Retinal pigment epithelial cell (primary cell): ENCODE measurements at regions not wholly inside any gene's neighbourhood (a gene's known extent, or its start where the extent isn't known, plus 50 kb on each side); places are given as distances from the start of the nearest gene placed in this dataset.

ENCODE experiments used
- DNase-seq: peaks from one replicate; pipeline ENCODE4 v3.0.0-alpha.2; 2010; ENCODE audit warnings: low read depth
- H3K4me3 ChIP-seq: 2 replicates; pipeline ENCODE4 v1.5.1; 2011; ENCODE audit warnings: mild to moderate bottlenecking, low read length, control low read depth, moderate library complexity
- TF ChIP-seq, protein P1 (sequence below): conservative IDR thresholded peaks from 2 replicates; pipeline ENCODE4 v1.5.1; 2011; ENCODE audit warnings: low read depth, low read length, control low read depth, inconsistent platforms

DNA sequence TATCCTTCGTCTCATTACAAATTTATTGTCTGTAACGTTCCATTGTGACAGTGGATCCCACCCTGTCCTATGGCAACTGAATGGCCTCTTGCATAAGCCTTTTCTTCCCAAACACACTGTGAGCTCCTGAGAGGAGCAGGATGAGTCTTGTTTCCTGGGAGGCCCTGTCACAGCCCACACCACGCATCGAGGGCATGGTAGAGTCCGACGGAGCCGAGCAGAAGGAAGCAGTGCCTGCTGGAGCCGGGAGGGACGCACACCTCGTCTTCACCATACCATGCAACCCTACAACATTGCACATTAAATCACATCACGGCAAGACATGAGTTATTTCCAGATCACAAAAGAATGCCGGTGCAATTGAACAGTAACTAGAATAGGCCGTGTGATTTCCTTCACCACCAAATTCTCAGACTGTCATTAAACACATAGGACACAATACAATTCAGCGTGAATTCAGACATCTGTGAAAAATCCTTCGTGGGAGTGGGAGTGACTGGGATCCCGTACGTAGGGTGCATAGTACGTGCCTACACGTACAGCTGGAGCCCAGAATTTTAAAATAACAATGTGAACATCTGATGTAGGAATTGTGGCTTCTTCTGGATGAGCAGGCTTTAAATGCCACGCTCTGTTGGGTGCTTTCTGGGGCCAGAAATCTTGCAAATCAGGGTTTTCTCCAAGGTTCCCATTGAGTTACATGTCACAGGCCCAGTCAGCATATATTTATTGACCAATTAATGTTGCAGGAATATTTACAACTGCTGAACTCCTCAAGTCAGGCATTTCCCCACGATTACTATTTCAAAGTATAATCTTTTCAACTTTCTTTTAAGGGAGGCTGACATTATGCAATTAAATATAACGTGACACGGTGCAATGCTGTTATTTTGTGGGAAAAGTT, 201.8 kb downstream of the TTLL2 start:
- H3K4me3 ChIP-seq = no peak overlapping the region
- TF ChIP-seq, protein P1, sequence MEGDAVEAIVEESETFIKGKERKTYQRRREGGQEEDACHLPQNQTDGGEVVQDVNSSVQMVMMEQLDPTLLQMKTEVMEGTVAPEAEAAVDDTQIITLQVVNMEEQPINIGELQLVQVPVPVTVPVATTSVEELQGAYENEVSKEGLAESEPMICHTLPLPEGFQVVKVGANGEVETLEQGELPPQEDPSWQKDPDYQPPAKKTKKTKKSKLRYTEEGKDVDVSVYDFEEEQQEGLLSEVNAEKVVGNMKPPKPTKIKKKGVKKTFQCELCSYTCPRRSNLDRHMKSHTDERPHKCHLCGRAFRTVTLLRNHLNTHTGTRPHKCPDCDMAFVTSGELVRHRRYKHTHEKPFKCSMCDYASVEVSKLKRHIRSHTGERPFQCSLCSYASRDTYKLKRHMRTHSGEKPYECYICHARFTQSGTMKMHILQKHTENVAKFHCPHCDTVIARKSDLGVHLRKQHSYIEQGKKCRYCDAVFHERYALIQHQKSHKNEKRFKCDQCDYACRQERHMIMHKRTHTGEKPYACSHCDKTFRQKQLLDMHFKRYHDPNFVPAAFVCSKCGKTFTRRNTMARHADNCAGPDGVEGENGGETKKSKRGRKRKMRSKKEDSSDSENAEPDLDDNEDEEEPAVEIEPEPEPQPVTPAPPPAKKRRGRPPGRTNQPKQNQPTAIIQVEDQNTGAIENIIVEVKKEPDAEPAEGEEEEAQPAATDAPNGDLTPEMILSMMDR = no peak
- DNase-seq = no peak

DNA sequence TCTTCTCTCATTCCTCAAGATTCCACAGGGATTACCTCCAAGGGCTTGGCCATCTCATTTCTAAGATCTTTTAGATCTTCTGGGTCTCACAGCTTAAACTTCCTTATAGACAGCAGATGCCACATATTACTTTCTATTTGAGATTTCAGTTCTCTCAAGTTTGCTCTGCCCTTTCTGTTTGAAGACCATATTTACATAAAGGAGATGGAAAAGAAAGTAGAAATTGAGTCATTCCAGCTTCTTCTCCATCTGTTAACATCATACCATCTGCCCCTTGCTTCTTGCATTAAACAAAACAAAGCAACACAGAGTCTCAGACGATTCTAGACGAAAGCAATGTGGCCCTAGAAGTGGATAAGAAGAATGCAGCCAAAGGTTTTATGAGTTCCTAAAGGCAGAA, 203.4 kb downstream of the TTLL2 start:
- no peak overlapping the region for H3K4me3 ChIP-seq
- TF ChIP-seq, protein P1 = no peak
- no peak for DNase-seq

DNA sequence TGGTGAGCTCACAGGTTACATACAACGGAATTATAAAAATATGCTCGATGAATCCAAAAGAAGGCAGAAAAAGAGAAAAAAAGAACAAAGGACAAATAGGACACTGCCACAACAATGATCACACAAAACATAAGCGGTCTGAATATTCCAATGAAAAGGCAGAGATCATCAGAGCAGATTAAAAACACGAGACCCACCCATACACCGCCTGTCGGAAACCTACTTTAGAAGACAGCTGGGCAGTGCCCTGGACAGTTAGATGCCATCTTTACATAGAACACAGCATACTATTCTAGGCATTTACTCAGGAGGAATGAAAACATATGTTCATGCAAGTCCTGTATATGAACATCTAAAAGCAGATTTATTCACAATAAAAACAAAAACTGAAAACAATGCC, 204.1 kb downstream of the TTLL2 start:
- no peak overlapping the region for H3K4me3 ChIP-seq
- no peak for DNase-seq
- TF ChIP-seq, protein P1 = no peak

DNA sequence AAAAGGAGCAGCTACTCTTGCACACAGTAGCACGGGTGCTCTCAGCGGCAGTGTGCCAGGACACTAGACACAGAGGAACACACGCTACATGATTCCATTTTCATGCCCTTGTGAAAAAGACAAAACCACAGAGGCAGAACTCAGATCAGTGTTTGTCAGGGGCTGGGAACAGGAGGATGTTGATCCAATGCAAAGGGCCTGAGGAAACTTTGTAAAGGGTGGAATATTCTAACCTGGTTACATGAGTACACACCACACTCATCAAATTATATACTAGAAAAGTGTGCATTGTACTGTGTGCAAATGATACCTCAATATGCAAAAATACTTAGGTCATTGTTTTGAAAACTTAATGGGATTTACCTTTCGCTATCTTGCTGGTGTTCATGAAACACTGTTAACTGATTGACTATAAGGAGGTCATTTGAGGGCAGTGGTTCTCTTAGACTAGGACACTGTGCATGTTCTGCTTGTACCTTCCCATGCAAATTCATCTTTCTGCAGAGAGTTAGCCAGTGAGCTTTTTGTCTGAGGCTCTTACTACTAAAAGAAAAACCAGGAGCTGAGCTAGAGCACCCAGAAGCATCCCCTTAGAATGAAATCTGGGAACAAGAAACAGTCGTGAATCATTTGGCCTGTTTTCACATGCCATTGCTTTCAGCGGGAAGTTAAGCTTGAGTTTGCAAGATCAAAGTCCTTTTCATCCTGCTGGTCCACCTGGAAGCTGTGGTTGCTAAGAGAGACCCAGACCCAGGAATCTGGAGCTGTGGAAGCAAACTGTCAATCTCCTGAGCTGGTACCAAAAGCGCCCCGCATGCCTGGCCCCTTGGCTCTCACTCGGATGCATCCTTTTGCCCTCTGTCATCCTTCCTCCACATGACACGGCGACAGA, 204.8 kb downstream of the TTLL2 start:
- DNase-seq = no peak
- no peak overlapping the region for H3K4me3 ChIP-seq
- TF ChIP-seq, protein P1 = no peak

DNA sequence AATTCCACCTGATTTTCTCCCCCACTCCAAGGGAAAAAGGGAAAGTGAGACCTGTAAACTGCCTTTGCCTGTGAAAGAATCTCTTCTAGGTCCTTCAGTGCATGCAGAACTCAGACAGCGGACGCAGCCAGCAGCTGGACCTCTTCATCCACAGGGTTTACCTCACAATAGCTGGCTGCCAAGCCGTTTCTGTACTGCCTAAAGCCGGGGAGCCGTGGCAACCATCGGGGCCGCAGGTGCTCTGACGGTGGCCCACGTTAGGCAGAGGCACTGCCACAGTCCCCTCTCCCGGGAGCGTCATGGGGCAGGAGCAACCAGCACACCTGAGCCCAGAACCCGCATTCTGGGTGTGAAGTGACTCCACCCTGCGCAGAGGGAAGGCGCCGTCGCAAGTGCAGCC, 206.1 kb downstream of the TTLL2 start:
- no peak overlapping the region for H3K4me3 ChIP-seq
- TF ChIP-seq, protein P1 = no peak
- no peak for DNase-seq

DNA sequence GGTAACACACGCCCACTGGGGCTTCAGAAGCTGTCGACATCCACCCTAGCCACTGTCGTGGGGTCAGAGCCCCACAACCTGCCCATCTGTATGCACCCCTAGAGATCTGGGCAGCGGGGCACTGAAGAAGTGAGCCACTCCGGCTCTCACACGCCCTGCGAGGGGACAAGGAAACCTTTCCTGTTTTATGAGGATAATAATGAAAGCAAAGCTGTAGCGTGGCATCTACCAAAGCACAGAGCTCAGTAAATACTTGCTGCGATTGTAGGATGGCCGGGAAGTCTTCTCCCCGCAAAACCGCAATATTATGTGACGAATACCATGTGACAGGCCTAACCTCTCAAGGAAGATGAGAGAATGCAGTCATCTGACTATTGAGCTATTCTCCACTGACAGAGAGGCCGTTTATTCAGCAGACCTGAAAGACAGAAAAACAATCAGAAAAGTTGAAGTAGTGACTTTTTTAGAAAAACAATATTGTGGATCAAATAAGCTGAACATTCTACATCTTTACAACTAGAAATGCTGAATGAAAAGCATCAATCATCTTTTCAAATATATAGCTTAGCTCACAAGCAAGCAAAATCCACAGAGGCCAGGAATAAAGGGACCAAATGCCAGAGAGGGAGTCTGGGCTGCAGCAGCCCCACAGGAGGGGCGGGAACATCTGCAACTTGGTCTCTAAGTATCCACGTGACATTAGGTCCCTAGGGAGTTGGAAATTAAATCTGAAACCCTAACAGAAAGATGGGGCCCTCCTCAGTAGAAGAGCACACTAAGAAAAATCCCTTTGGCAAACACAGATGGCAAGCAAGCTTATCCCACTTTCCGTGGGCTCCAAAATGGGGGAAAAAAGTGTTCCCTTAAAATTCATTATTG, 207.8 kb downstream of the TTLL2 start:
- TF ChIP-seq, protein P1 = no peak
- DNase-seq = no peak
- no peak overlapping the region for H3K4me3 ChIP-seq
